ENCODE measurements at regions not wholly inside any gene's neighbourhood (a gene's known extent, or its start where the extent isn't known, plus 50 kb on each side); places are given as distances from the start of the nearest gene placed in this dataset.

- Histone ChIP-seq H4K20me1 (replicated peaks in 1 of 2; ENCODE audit: control insufficient read depth in 1 of 2, insufficient read depth in 2 of 2, low read length in 2 of 2) (peaks cover 0 to 2% of the 10 kb centered on the region in 2 experiments), H3K79me2 (ENCODE audit: control insufficient read depth in 1 of 2, insufficient read depth in 2 of 2, low read length in 2 of 2) (no peaks in the 10 kb centered on the region), H2BK15ac (ENCODE audit: low read length) (no peak overlapping the region), H2AK5ac (ENCODE audit: low read depth, low read length) (no peak overlapping the region), H2BK20ac (ENCODE audit: low read length) (no peak overlapping the region), H2AFZ (ENCODE audit: low read length) (no peak overlapping the region), H2BK5ac (ENCODE audit: low read depth, low read length) (no peak overlapping the region), H2BK120ac (replicated peaks; ENCODE audit: low read depth, low read length) (no peak overlapping the region), H3K4me2 (ENCODE audit: insufficient read depth in 1 of 2, low read depth in 2 of 2, low read length in 2 of 2) (no peak overlapping the region), H3K14ac (ENCODE audit: insufficient read length) (no peak overlapping the region), H3K79me1 (ENCODE audit: low read depth, low read length) (no peaks in the 10 kb centered on the region), H4K91ac (replicated peaks; ENCODE audit: insufficient read length, low read length) (no peak overlapping the region), H3K56ac (replicated peaks; ENCODE audit: insufficient read length, low read depth, low read length) (no peak overlapping the region), H3K4me3 (ENCODE audit: extremely low read depth in 1 of 4, insufficient read depth in 2 of 4, low read depth in 3 of 4, low read length in 4 of 4) (no peak overlapping the region), H3K27me3 (replicated peaks in 1 of 4; ENCODE audit: control insufficient read depth in 3 of 4, extremely low read depth in 1 of 4, insufficient read depth in 3 of 4, low read length in 3 of 4) (peaks cover 0 to 1% (median 0%) of the 10 kb centered on the region in 4 experiments; a peak in 1 of 7 replicates), H3K9ac (replicated peaks in 1 of 4; ENCODE audit: extremely low read depth in 1 of 4, low read depth in 3 of 4, low read length in 3 of 4) (no peak overlapping the region), H3K4me1 (replicated peaks in 1 of 4; ENCODE audit: control insufficient read depth in 3 of 4, insufficient read depth in 4 of 4, low read length in 3 of 4) (peaks cover 0 to 3% (median 0%) of the 10 kb centered on the region in 4 experiments; a peak in 3 of 7 replicates), H4K8ac (ENCODE audit: extremely low read depth, insufficient read depth, low read length) (no peak overlapping the region), H2BK12ac (ENCODE audit: low read depth, low read length) (no peak overlapping the region), H3K36me3 (ENCODE audit: control insufficient read depth in 2 of 4, insufficient read depth in 4 of 4, low read length in 3 of 4) (no peaks in the 10 kb centered on the region), H3K27ac (ENCODE audit: low read depth, low read length) (no peak overlapping the region), H3K23me2 (ENCODE audit: low read depth, low read length) (no peaks in the 10 kb centered on the region), H3K9me3 (ENCODE audit: insufficient read depth in 2 of 2, low read depth in 1 of 2, low read length in 1 of 2) (no peaks in the 10 kb centered on the region), H4K5ac (ENCODE audit: insufficient read length, low read depth, low read length) (no peak overlapping the region), H3K18ac (ENCODE audit: extremely low read depth, low read length) (no peak overlapping the region), H3K4ac (replicated peaks; ENCODE audit: insufficient read length, low read depth, low read length) (no peak overlapping the region), H3K23ac (ENCODE audit: insufficient read length) (no peak overlapping the region)
- DNase-seq (ENCODE audit: low read depth in 1 of 2, low spot score in 2 of 2) (no peak), FAIRE-seq (no peak)
- no peak for TF ChIP-seq HDAC6 (IDR thresholded peaks at IDR 0.05; ENCODE audit: low read depth, low read length)
- WGBS, 2 experiments (ENCODE audit: extremely low coverage in 1 of 2, insufficient coverage in 1 of 2, insufficient read length in 1 of 2, insufficient replicate concordance in 2 of 2, low coverage in 1 of 2, low lambda C conversion rate in 2 of 2, missing lambda C conversion rate in 1 of 2) = 90% methylated on average over 1 of the region's 1 CpG; no CpG with 5 or more reads in 1 of the 2 experiments
- ChIA-PET CTCF (ENCODE audit: partially characterized antibody) (no interaction called here), POLR2A (ENCODE audit: partially characterized antibody) (no interaction called here)
These were observed 97.8 kb upstream of the TMEM168 start for GRCh38 chr7:112887976-112888375.
